GM21390 (cell line): ENCODE measurements at regions not wholly inside any gene's neighbourhood (a gene's known extent, or its start where the extent isn't known, plus 50 kb on each side); places are given as distances from the start of the nearest gene placed in this dataset.

Experiments used
- ATAC-seq: cut with Tn5 transposase; IDR thresholded peaks from one replicate; pipeline ENCODE4 v1.9.1; 2021; ENCODE audit not compliant: unreplicated experiment

DNA sequence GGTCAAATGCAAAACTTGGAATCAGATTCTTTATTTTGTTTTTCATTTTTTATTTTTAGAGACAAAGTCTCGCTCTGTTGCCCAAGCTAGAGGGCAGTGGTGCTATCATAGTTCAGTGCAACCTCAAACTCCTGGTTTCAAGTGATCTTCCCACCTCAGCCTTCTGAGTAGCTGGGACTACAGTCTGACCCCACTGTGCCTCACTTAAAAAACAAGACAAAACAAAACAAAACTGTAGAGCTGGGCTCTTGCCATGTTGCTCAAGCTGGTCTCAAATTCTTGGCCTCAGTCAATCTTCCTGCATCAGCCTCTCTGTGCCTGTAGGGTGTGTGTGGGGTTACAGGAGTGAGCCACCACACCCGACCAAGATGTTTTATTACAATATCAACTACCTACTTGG, 396.0 kb upstream of the USP24 start:
- ATAC-seq: no peak

DNA sequence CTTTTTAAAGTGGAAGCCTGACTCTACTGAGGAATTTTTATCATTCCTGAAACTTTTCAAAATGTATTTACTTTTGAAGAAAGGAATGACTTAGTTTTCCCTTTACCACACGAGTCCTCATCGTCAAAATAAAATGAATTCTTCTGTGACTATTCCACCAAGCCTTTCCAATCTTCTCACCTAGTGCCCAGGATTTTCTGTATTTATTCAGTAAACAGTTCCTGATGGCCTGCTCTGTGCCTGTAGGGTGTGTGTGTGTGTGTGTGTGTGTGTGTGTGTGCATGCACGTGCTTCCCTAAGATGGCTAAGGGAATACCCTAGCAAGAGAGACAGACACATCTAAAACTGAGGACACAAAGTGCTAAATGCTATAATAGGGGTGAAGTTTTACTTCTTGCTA, 395.0 kb upstream of the USP24 start:
- no peak for ATAC-seq

DNA sequence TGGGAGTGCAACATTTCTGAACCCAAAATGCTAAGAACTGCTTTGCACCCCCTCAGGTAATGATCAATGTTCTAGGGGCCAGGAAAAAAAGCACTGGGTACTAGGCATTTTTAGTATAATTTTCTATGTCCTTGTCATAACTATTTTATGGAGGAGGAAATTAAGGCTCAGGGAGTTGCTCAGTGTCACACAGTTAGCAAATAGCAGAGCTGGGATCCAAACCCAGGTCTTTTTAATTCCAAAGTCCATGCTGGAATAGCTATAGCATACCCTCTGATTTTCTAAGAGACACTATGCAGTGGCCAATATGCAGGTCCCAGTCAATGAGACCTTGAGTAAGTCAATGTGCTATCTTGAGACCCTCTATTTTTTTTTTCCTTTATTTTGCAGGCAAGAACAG, 394.5 kb upstream of the USP24 start:
- no peak for ATAC-seq

DNA sequence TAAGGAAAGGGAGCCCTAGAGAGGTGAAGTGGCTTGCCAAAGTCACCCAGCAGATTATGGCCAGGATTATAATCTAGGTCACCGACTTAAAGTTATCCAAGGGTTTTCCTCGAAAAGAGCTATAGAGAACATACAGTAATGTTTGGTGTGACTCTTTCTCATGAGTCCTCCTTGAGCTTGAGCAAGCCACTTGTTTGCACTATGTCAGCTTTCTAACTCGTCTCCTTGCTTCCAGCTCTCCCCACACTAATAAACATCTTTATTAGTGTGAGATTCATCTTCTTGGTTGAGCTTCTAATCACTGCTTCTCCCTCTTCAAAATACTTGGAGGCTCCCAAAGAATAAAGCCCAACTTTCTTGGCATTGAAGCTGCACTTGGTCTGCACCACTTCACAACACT, 390.0 kb upstream of the USP24 start:
- ATAC-seq: no peak

DNA sequence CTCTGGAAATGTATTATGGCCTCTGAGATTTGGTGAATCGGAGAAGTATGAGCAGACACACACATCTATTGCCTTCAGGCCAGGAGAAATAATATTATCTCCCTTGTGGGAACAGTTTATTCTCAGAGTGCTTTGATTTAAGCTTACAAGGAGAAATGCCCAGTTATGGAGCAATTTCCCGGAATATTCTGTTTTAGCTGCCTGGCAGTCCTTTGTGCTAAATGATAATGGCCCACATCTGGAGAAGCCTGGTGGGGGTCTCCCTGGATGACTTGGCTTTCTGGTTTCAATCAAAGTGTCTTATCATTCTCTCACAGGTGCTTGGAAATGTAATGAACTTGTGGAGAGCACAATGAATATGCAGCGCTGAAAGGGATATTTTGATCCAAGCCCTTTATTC, 389.6 kb upstream of the USP24 start:
- no peak for ATAC-seq

DNA sequence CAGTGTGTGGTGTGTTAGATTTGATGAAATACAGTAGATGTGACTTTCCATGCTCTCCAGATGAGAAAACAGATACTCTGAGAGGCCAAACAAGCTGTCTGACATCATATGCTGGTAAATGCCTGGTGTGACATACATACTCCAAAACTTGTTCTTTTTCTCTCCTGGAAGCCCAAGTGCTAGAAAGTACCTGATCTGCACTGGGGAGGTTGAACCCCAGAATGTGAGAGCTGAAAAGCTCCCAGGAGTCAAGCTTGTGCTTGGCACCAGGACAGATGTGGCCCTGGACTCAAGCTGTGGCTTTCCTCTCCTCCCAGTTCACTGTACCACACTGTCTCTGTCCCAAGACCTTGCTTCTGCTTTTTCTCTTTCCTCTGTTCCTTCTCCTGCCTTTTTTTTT, 389.0 kb upstream of the USP24 start:
- ATAC-seq: no peak

DNA sequence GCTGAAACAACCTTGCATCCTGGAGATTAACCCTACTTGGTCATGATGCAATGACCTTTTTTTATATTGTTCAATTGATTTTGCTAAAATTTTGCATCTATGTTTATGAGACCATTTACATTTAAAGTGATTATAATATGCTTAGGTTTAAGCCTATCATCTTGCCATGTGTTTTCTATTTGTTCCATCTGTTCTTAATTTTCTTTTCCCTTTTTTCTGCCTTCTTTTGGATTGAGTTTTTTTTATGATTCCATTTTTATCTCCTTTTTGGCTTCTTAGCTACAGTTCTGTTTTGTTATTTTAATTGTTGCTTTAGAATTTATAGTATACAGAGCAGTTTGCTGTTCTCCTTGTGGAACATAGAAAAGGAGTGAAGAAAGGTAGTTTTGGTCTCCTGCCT, 385.1 kb upstream of the USP24 start:
- no peak for ATAC-seq

DNA sequence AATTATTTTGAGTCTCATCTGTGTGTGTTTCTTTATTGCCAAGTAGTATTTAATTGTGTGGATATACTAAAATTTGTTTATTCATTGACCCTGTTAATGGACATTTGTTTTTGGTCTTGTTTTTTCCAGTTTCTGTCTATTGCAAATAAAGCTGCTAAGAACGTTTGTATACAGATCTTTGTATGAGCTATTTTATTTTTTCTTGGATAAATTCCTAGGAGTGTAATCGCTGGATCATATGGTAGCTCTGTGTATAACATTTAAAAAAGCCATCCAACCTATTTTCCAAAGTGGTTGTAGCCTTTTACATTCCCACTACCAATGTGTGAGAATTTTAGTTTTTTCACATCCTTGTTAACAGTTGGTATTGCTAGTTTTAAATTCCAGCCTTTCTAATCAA, 382.7 kb upstream of the USP24 start:
- no peak for ATAC-seq

DNA sequence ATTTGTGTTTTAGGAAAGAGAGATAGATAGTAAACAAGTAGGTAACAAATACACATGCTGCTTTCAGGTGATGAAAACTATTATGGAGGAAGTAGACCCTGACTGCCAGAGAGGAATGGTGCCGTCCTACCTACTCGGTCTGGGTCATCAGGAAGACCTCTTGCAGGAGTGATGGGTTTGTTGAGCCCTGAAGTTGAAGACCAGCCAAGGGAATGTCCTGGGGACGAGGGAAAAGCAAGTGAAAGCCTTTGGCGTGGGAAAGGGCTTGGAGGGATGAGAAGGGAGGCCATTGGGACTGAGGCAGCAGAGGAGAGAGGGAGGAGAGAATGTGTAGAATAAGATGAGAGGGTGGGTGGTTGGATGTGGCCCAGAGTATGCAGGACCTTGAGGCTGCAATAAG, 379.5 kb upstream of the USP24 start:
- no peak for ATAC-seq

DNA sequence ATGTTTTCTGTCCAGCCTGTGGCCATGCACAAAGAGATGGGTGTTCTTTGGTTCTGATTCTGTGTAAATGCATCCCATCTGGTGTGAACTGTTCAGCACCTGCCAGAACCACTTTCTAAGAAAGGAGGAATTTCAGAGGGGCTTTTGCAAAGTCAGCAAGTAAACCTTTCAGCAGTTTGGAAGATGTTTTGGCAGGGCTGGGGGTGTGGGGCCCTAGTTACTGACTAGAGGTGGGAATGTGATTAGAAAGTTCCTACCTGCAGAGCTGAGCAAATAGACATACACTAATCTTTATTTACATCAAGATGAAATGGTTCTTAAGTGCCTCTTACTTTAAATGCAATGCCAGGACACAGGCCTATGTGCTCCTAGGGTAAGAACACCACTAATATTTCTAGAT, 378.1 kb upstream of the USP24 start:
- ATAC-seq: no peak

DNA sequence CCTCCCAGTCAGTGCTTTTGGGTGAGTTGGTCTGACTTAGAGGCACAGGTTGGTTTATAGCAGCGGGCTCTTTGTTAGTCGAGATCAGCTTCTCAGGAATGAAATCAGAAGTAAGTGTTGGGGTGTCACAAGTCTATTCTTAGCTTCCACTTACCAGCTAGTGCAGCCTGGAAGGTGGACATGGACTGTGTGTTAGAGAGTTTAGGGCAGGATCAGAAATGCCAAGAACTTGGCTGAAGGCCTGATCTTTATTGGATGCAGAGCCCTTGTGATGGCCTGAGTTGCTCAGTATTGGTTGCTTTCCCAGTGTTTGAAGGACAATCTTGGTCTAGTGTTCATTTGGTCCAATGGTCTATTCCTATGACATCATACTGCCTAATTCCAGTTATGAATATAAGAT, 377.0 kb upstream of the USP24 start:
- ATAC-seq: no peak

DNA sequence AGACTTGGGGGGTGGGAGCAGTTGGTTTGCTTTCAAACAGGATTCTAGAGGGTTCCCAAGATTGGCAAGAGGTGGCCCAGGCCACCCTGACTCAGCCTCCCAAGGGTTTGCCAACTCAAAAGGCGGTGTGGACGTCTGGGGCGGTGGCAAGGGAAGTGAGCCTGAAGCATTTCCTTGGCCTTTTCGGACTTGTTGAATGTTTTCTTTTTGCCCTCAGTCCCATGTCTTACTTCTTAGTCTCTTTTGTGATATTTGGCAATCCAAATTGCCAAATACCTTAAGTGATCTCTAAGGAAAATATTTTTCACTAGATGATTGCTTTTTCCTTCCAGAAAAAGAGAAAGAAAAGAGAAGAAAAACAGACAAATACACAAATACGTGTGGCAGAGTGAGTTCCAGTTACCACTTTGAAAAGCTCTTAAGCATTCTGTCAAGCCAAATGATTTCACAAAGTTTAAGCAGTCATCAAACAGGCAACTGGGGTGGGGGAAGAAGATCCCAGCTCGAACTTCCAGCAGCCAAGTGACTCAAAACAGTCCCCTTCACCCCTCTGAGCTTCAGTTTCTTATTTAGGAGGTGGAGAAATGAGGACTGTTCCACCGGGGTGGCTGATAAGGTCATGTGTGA, 374.6 kb upstream of the USP24 start:
- ATAC-seq: no peak

DNA sequence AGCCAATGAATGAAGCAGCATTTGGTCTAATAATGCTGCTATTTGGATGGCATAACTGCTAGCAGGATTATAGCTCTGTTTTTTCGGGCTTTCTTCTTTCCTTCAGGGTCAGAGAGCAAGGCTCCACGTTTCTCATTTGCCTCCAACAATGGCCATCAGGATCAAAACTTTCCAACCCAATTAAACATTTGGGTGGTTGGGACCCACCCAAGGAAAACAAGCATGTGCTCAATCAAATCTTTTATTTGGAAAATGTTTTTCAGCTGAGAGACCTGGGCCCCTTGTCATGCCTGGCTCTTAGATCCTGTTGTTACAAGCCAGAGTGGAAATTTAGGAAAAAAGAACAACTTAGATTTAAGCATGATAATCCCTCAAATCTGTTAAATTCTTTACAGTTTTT, 373.1 kb upstream of the USP24 start:
- no peak for ATAC-seq

DNA sequence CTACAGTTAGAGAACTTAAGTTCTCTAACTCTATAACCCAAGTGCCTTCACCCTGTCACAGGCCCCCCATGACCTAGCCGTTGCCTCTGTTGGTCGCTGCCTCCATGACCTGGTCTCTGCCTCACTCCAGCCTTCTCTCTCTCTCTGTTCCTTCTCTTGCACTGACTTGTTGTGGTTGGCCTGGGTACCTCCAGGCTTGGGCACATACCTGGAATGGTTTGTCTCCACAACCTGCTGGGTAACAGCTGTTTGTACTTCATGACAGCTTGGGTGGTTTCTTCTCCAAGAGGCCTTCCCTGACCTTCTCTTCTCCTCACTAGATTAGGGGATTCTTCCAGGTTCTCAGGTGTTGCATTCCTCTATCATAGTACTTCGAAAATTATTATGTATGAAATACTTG, 371.6 kb upstream of the USP24 start:
- ATAC-seq: no peak

DNA sequence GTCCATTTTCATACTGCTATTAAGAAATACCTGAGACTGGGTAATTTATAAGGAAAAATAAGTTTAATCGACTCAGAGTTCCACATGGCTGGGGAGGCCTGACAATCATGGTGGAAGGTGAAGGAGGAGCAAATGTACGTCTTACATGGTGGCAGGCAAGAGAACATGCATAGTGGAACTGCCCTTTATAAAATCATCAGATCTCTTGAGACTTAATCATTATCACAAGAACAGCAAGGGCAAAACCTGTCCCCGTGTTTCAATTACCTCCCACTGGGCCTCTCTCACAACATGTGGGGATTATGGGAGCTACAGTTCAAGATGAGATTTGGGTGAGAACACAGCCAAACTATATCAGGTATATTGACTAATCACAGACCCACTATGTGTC, 370.2 kb upstream of the USP24 start:
- ATAC-seq: no peak

DNA sequence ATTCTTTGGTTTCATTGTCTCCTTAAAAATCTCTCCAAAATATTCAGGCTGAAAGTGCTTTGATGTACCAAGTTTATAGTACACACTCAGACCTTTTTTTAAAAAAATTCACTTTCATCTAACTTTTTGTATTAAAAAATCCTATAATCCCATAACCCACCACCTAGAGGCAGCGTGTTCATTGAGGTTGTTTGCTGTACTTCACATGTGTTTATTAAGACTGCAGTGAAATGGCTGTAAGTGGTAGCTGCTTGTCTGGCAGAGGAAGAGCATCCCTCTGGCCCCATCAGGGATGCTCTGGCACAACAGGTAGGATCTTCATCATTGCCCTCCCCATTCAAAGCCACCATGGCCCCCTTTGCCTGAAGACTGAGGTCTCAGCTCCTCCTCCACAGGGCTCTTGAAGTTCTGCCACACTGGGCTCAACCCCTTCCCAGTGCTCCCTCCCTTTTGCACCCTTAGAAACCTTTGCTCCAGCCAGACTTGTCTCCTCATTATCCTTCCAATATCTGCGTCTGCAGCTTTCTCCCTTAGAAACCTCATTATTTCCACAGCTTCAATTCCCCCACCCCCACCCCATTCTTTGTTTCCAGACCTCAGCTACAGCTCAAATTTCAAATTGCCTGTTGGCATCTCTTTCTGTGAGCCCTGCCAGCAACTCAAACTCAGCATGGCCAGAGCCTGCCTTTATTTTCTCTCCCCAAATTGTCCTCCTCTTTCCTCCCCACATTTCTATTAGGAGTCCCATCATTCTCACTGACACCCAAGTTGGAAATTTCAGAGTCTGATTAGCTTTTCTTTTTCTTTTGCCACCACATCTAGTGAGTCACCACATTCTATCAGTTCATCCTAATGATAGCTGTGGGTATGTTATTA, 369.6 kb upstream of the USP24 start:
- no peak for ATAC-seq

DNA sequence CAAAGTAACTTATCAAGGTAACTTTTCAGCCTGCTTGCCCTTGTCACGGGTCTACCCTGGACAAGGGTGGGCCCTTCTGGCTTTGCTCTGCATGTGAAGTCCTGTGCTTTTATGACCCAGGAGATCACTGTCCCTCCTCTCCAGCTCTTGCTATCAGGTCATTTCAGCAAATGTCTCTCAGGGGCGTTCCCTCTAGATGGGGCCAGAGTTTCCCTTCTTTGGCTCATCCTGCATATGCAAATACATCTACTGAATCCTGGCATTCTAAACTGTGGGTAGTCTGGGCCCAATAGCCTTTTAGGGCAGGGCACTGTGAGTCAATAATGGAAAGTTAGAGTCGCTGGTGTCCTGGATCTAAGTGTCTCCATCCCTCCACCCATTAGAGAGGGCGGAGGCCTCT, 366.9 kb upstream of the USP24 start:
- no peak for ATAC-seq

DNA sequence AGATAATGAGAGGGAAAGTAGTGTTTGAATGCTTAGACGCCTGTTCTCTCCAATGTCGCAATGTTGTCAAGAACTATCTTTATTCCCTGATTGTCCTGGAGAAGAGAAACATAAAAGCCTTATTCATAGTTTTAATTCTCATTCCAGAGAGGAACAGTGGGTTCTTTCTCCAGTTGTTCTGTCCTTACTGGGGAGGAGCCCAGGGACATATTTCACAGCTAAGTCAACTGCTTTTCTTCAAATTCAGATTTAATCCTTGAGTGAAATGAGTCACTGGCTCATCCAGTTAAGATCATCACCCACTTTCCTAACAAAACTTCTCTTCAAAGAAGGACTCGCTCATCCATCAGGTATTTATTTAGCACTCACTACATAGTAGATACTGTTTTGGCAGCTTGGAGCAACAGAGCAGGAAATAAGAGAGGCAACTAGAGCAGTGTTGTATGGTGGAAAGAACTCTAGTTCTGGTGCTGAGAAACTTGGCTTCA, 365.7 kb upstream of the USP24 start:
- no peak for ATAC-seq

DNA sequence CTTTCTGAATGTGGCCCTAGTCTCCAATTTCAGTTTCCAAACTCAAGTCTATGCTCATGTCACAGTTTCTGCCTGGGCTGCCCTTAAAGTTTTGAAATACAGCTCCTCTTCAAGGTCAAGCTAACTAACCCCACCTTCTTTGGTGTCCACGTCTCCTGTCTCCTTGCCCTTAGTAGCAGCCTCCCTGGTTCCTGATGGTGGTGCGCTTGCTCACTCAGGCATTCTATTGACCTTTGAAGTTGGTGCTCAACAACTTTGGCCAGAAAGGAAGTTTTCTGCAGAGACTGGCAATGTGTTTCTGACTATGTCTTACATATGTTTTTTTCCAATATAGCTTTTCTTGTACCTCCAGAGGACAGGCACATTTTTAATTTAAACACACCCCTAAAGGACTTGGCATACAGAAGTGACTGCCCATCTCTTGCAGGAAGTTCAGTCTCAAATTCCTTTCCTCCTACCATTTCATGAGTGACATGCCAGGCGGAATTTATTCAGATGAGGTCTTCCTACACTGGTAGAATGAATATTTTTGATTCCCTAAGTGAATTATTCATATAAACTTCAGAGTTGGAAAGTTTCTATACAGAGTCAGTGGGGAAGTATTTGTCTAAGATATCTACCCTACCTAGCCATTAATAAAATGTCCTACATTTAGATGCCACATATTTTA, 364.3 kb upstream of the USP24 start:
- ATAC-seq: no peak

DNA sequence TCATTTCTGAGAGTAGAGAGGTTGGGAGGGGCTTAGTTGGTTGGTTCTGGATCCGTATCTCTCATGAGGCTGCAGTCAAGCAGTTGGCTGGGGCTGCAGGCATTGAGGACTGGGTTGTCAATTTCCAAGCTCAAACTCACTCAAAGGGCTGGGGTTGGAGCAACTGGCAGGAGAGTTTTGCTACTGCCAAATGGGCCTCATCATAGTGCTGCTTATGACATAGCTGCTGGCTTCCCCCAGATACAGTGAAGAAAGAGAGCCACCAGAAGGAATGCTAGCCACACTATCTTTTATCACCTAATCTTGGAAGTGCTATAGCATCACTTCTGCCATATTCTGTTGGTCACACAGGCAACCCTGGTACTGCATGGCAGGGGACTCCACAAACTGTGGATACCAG, 363.5 kb upstream of the USP24 start:
- ATAC-seq: no peak

DNA sequence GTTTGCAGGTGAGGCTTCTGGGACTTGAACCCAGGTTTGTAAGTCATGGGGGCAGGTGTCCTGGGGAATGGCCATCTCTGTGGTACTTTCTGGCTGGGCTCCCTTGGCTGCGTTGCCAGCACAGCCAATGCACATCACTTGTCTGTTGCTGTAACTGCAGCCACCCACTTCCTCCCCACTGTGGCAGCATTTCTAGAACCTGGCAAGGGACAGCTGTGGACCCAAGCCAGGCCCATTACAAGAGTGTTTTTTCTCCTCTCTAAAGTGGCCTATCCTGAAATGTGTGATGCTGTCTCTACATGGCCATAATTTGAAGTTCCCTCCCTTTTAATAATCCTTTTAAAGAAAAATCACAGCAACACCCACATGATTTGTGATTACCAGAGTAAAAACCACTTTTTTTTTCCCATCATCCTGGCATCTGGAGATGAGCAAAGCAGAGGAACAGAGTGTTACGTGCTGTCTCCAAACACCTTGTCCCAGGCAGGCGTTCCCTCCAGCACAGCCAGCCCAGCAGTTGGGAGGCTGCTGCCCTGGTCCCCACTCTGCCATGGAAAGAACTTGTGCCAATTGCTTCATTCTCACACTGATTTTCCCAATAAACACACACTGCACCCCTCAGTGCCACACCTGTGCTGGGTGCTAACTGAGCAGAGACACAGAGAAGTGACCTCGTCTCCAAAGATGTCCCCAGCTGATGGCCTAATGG, 360.6 kb upstream of the USP24 start:
- no peak for ATAC-seq
